GM23338 (cell line): ENCODE measurements at regions not wholly inside any gene's neighbourhood (a gene's known extent, or its start where the extent isn't known, plus 50 kb on each side); places are given as distances from the start of the nearest gene placed in this dataset.

Experiments
- CREB1 ChIP-seq: fragments of 250-450 bp; sonication (Bioruptor Pico); IDR thresholded peaks from 2 replicates; pipeline ENCODE4 v1.5.0; 2020; ENCODE audit warnings: low read depth, mild to moderate bottlenecking, moderate library complexity
- CTCF ChIP-seq, 2 experiments: fragments of 200-600 bp in 1 of 2; sonication (generic) in 1 of 2; conservative IDR thresholded peaks; 2 replicates each; pipeline versions ENCODE4 v1.5.1 to v1.6.1; 2016 to 2017; ENCODE audit warnings: antibody characterized with exemption in 2 of 2, low read depth in 2 of 2, mild to moderate bottlenecking in 2 of 2, moderate library complexity in 1 of 2
- ETS1 ChIP-seq: IDR thresholded peaks from 2 replicates; pipeline ENCODE4 v1.6.1; 2016; ENCODE audit warnings: antibody characterized with exemption
- EZH2 ChIP-seq: fragments of 200-600 bp; sonication (generic); IDR thresholded peaks from one replicate; pipeline ENCODE4 v1.8.0; 2017; ENCODE audit warnings: antibody characterized with exemption, mild to moderate bottlenecking, low read depth; ENCODE audit not compliant: unreplicated experiment
- EZH2phosphoT487 ChIP-seq: fragments of 200-600 bp; sonication (generic); IDR thresholded peaks from one replicate; pipeline ENCODE4 v1.8.1; 2018; ENCODE audit warnings: antibody characterized with exemption; ENCODE audit not compliant: unreplicated experiment
- JUNB ChIP-seq: IDR thresholded peaks from one replicate; pipeline ENCODE4 v1.6.1; 2016; ENCODE audit warnings: antibody characterized with exemption; ENCODE audit not compliant: unreplicated experiment
- NANOG ChIP-seq: IDR thresholded peaks from 2 replicates; pipeline ENCODE4 v1.6.1; 2016; ENCODE audit warnings: antibody characterized with exemption, borderline replicate concordance
- POLR2AphosphoS5 ChIP-seq: IDR thresholded peaks from 2 replicates; pipeline ENCODE4 v1.6.1; 2016; ENCODE audit warnings: antibody characterized with exemption, low read depth
- REST ChIP-seq: IDR thresholded peaks from one replicate; pipeline ENCODE4 v1.6.1; 2018; ENCODE audit warnings: antibody characterized with exemption; ENCODE audit not compliant: unreplicated experiment
- STAT1 ChIP-seq: IDR thresholded peaks from one replicate; pipeline ENCODE4 v1.6.1; 2016; ENCODE audit warnings: antibody characterized with exemption; ENCODE audit not compliant: unreplicated experiment
- ZNF114 ChIP-seq: fragments of 250-450 bp; sonication (Bioruptor Pico); IDR thresholded peaks from 2 replicates; pipeline ENCODE4 v1.5.0; 2020; ENCODE audit warnings: mild to moderate bottlenecking, moderate library complexity
- ZNF331 ChIP-seq: fragments of 250-450 bp; sonication (Bioruptor Pico); IDR thresholded peaks from 2 replicates; pipeline ENCODE4 v1.5.0; 2020; ENCODE audit warnings: low read depth, mild to moderate bottlenecking, moderate library complexity
- ZNF462 ChIP-seq: fragments of 250-450 bp; sonication (Bioruptor Pico); IDR thresholded peaks from 2 replicates; pipeline ENCODE4 v1.5.0; 2020; ENCODE audit warnings: mild to moderate bottlenecking, moderate library complexity

- TF ChIP-seq CTCF (conservative IDR thresholded peaks at IDR 0.05; ENCODE audit: low read depth in 2 of 2) (no peak), EZH2 (no peak), STAT1 (no peak), ETS1 (no peak), REST (no peak), EZH2phosphoT487 (no peak), ZNF331 (no peak), POLR2AphosphoS5 (no peak), CREB1 (CRISPR knock-in tag) (no peak), ZNF114 (CRISPR knock-in tag) (no peak), NANOG (no peak), JUNB (no peak), ZNF462 (no peak)
These were observed 70.2 kb upstream of the PODXL start for GRCh38 chr7:131626643-131627042.
